Astrocyte of the cerebellum (primary cell): ENCODE measurements at regions not wholly inside any gene's neighbourhood (a gene's known extent, or its start where the extent isn't known, plus 50 kb on each side); places are given as distances from the start of the nearest gene placed in this dataset.

Experiments
- DNase-seq: peaks from one replicate; pipeline ENCODE4 v3.0.0-alpha.2; 2011; ENCODE audit warnings: low read depth
- H3K4me3 ChIP-seq: 2 replicates; pipeline ENCODE4 v1.5.1; 2011; ENCODE audit warnings: mild to moderate bottlenecking, low read depth, low read length, moderate library complexity
- CTCF ChIP-seq: IDR thresholded peaks from 2 replicates; pipeline ENCODE4 v1.5.1; 2012; ENCODE audit warnings: low read length, low read depth, moderate library complexity, mild to moderate bottlenecking; ENCODE audit errors: missing control alignments
- in situ Hi-C: cut with HindIII; loops from 2 replicates; pipeline ENCODE4 v1.10.0; 2017; ENCODE audit warnings: low sequenced_read_pairs

GRCh38 chr14:94890785-94891184 is 120.9 kb upstream of the GSC start:
- no peak overlapping the region for H3K4me3 ChIP-seq
- TF ChIP-seq CTCF, result no peak
- in situ Hi-C loops, result no loop called here
- DNase-seq, result no peak

GRCh38 chr14:94889520-94890312 is 119.8 kb upstream of the GSC start:
- TF ChIP-seq CTCF, result no peak
- no peak for DNase-seq
- no peak overlapping the region for H3K4me3 ChIP-seq
- in situ Hi-C loops, result no loop called here

DNA sequence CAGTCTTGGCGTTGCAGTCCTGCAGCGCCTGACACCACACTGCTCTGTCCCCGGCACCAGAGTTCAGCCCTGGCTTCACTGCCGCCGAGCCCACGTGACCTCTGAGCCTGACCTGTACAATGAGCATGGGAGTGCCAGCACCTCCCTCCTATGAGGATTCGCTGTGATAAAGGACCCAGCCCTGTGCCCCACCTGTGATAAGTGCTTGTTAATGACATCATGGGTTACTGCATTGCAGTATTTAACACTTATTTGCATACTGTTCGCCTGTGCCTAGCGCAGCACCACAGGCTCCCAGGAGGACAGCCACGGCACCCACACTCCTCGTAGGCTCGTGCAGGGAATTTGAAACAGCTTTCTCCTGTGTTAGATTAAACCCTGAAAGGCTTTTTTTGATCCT is 118.2 kb upstream of the GSC start:
- no peak overlapping the region for H3K4me3 ChIP-seq
- TF ChIP-seq CTCF, result no peak
- in situ Hi-C loops, result no loop called here
- no peak for DNase-seq

DNA sequence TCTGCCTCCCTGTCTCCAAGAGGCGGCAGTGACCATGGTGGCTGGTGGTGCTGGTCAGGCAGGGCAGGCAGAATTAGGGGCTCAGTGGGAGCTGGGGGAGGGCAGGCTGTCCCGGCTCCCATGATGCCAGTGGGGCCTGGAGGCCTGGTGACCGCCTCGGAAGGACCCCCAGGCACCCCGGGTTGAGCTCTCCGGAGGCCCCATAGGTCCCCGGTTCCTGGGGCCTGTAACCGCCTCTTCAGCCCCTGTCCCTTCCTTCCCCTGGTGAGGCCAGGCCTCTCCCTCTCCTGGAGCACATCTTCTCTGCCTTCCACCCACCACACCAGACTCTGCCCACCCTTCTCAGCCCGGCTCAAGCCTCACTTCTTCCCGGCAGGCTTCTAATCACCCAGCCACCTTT is 117.7 kb upstream of the GSC start:
- DNase-seq, result no peak
- no peak overlapping the region for H3K4me3 ChIP-seq
- no peak for TF ChIP-seq CTCF
- in situ Hi-C loops, result no loop called here

DNA sequence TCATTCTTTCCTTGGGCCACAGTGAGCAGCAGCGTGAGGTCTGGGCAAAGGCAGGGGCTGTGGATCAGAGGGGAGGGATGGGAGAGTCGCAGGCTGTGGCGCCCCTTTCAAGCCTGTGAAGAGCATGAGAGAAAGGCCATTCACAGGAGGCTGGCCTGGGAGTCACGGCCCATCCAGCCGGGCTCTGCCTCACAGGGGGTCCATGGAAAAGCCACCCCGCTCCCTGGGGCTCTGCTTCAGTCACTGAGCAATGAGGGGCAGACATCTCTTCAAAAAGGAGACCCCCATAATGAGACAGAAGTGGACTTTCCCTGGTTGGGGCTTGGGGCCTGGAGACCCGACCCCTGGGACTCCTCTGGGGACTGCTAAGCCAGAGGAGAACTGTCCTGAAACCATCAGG is 117.0 kb upstream of the GSC start:
- H3K4me3 ChIP-seq, result no peak overlapping the region
- in situ Hi-C loops, result no loop called here
- no peak for TF ChIP-seq CTCF
- DNase-seq, result no peak

GRCh38 chr14:94885481-94886155 is 115.7 kb upstream of the GSC start:
- no peak for DNase-seq
- TF ChIP-seq CTCF, result no peak
- in situ Hi-C loops, result no loop called here
- H3K4me3 ChIP-seq, result no peak overlapping the region
